ENCODE measurements at regions not wholly inside any gene's neighbourhood (a gene's known extent, or its start where the extent isn't known, plus 50 kb on each side); places are given as distances from the start of the nearest gene placed in this dataset.
A peak's percentile ranks its signal among the peaks of the same experiment; 100 is the strongest.

DNA sequence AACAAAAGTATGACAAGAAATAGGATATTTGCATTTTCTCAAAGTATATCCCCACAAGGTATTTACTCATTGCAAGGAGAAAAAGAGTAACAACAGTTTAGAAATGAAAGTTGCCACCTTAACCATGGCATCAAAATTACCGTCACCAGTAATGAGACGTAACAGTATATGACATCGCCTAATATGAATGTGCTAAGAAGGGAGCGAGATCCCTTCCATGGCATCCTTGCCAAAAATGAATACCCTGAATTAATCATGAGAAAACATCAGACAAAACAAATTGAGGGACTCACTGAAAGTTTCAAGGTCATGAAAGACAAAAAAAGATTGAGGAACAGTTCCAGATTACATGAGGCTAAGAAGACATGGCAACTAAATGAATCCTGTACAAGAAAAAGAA, 78.9 kb upstream of the MROH9 start:
- DNase-seq (no peak), ATAC-seq (ENCODE audit: poor library complexity) (no peak)
- intact Hi-C loops (cut with DNase I) = no loop called here

DNA sequence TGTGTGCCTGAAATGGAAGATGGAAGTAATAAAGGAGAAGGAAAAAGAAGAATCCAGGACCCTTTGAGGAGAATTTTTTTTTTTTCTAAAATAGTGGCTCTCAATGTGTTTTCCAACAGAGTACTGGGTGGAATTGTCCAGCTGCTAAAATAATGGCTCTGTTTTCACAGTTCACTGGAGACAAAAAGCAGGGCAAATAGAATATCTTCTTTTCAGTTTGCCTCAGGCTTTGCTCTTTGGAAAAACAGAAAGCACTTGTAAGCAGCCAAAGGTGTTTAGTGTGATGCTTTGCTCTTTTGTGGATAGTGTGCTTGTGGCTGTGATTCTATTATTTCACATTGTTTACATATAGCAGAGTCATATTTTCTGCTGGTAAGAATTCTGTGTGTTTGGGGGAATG, 77.4 kb upstream of the MROH9 start:
- DNase-seq (no peak), ATAC-seq (ENCODE audit: poor library complexity) (no peak)
- intact Hi-C loops (cut with DNase I) = no loop called here

DNA sequence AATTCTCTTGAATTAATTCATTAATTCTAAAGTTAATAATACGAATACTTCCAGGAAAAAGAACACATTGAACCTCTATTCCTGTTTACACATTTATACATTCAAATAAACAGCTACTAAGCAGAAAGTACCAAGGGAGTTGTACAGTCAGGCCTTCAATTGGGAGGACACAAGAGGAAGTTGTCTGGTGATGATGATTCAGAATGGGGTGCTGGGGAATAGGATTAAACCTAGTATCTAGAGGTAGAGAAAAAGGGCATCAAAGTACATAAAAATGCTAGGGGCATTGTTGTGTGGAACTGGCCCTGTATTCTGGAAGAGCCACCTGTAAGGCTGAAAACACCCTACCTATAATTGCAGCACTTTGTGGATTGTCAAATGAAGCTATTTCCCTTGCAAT, 71.7 kb upstream of the MROH9 start:
- DNase-seq (no peak), ATAC-seq (ENCODE audit: poor library complexity) (no peak)
- intact Hi-C loops (cut with DNase I) = no loop called here

DNA sequence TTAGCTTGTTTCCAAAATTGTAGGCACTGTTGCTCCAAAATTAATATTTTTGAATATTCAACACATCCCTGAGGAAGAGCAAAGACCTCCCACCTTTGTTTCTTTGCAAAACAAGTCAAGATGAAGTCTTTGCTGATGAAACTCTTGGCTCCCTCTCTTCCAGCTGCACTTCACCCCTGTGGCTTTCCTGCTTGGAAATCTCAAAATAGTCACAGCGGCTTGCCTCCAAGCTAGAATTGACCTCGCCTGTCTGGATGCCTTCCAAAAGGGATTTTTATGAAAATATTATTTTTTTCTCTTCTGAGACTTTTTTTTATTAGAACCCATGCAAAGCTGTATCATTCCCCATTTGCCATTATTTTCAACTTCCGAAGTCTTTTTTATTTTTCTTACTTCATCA, 71.1 kb upstream of the MROH9 start:
- peak; percentile 77 for ATAC-seq (ENCODE audit: poor library complexity)
- intact Hi-C loops (cut with DNase I) = no loop called here
- DNase-seq = no peak

DNA sequence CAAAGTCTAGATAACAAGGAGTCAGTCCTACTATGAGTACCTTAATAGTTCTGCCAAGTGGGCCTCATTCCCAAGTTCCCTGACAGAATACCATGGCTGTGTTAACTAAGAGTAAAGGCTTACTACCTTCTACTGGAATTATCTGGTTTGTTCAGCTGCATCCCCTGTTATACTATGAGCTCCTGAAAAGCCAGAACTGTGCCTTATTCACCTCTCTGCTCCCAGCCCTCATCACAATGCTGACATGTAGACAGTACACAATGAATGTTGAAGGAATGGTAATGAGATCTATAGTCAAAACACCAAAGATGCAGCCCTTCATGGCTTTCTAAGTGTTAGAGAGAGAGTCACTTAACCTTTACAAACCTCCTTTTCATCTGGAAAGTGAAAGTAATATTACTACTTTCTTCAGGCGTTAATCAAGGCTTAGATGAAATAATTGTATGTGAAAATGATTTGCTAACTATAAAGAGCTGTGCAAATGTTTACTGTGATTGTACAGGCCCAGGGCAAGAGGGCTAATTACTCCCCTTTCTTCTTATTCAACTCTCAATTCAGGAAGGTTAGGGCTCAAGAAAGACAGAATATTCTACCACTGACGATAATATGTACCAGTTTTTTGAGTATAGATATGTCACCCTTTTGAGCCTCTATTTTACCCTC, 70.3 kb upstream of the MROH9 start:
- intact Hi-C loops (cut with DNase I) = no loop called here
- ATAC-seq (ENCODE audit: poor library complexity) = peak; percentile 60
- no peak for DNase-seq

DNA sequence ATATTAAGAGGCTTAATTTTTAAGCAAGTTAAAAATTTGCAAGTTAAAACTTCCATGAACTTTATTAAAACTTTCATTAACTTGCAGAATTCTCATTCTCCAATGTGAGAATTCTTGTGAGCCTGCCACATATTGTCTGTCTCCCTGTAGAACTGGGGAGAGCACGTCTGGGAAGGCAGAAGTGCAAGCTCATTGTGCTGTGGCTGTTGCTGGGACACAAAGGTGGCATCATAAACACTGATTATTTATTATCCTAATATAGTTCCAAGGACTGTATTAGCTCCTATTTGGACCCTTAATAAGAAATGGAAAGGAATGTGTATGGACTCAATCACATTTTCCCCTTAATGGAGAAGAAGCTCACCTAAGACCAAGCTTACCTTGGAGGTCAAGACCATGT, 68.7 kb upstream of the MROH9 start:
- DNase-seq (no peak), ATAC-seq (ENCODE audit: poor library complexity) (peak; percentile 60)
- intact Hi-C loops (cut with DNase I) = no loop called here

DNA sequence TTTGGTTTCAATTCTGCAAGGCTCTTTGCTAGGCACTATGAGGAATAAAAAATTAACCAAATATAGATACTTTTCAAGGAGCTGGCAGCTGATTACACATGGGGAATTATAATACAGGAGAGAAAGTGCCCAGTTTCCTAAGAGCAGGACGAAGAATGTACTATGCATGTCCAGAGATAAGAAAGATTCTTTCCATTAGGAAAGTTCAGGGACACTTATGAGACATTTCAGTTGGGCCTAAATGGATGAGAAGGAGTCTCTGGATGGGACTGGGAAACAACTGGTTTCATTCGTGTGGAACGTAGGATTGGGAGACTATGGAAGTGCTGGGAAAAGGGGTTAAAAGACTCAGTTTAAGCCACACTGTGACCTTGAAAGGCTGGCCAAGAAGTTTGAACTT, 63.5 kb upstream of the MROH9 start:
- no peak for ATAC-seq (ENCODE audit: poor library complexity)
- intact Hi-C loops (cut with DNase I) = no loop called here
- no peak for DNase-seq

DNA sequence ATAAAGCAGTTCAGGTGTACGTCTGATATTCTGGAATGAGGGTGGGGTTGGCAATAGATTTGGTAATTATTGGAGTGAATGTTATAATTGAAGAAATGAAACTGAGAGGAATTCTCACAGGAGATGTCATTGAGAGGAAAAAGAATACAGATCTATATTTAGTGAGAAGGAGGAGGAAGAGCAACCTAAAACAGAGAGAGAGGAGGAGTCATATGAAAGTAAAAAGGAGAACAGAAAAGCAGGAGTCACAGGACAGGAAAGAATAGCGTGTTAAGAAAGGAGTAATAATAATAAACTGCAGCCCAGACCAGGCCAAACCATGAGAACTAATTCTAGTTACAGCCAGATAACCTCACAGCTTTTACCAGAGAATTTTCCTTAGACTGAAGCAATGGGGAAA, 62.7 kb upstream of the MROH9 start:
- DNase-seq = no peak
- intact Hi-C loops (cut with DNase I) = no loop called here
- ATAC-seq (ENCODE audit: poor library complexity) = no peak

DNA sequence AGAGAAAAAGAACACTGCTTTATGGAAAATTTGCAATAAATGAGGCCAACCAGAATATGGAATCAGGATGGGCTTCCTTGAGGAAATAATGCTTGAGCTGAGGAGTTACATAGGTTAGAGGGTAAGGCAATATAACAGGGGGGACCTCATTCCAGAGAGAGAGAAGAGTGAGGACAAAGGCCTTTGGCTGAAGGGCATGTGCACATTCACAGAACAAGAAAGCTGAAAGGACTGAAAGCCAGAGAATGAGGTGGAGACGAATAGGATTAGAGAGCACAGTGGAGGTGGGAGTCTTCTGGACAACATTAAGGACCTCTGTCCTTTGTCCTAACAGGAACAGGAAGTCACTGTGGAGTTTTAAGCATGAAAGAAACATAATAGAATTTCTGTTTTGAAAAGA, 60.7 kb upstream of the MROH9 start:
- DNase-seq = no peak
- ATAC-seq (ENCODE audit: poor library complexity) = no peak
- intact Hi-C loops (cut with DNase I) = no loop called here

DNA sequence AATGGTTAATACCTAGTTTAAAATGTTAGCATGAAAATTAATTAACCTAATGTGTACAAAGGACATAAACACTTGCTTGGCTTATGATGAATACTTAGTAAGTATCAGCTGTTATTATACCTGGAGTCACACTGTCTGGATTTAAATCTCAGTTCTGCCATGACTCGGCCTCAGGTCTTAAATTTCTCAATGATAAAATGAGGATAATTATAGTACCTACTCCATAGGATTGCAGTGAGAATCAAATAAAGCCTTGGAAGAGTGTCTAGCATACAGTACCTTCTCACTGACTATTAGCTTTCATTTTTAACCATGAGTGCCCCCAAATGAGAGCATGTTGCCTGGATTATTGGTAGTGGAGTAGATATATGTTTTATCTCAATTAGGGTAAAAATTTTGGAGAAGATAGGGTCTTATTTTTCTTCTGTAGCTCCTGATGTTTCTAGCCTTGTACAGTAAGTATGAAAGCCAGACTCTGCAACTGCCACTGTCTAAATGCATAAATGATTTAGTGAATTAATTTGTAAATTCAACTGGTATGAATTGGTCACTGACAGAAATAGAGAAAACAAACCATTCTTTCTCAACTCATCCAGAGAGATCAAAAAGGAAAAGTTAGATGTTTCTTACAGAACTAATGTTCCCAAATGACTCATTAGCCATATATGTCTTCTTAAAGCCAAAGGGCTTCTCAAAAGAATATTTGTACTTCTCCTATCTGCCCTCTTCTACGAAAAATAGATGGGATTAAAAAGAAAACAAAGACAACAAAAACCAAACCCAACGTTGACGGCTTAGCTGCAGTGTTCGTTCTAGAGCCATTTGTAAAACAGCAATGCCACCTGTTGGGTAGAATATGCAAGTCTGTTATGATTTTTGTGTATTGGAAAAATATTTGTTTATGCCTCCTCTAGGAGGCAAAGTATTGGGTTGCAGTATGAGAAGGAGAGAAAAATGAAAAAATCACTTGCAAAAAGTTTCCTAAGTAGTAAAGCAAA, 53.8 kb upstream of the MROH9 start:
- ATAC-seq (ENCODE audit: poor library complexity) (peak; percentile 81), DNase-seq (no peak)
- intact Hi-C loops (cut with DNase I) = loop anchor here (10.0 kb wide), 2 partner anchors 217 to 867 kb away; partner anchors contain the start of gene PRRX1
